NCI-H2081 (cell line): ENCODE measurements at regions not wholly inside any gene's neighbourhood (a gene's known extent, or its start where the extent isn't known, plus 50 kb on each side); places are given as distances from the start of the nearest gene placed in this dataset.

Experiments
- DNase-seq, 2 experiments: peaks; one replicate each; lab custom pipeline; 2025; lab: John Stamatoyannopoulos, UW

DNA sequence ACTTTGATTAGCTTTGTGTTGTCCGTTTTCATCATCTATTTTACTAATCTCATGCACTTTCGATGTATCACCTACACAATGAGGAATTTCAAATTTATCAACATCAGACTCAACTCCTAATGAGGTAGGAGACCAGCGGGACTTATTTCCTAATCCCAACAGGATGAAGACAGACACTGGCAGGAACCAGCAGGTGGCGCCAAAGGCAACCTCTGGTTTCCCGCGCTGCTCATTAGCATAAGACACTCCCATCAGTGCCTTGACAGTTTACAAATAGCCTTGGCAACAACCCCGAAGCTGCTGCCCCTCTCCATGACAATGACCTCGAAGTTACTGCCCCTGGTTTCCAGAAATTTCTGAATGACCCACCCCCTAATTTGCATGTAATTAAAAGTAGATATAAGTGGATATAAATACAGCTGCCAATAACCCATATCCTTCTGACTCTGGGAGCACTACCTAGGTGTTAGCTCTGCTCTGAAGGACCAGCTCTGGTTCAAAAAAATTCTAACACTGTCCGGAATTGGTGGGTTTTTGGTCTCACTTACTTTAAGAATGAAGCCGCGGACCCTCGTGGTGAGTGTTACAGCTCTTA is 974.8 kb downstream of the ADGRL2 start:
- peak in 1 of 2 experiments; percentile 6 for DNase-seq

DNA sequence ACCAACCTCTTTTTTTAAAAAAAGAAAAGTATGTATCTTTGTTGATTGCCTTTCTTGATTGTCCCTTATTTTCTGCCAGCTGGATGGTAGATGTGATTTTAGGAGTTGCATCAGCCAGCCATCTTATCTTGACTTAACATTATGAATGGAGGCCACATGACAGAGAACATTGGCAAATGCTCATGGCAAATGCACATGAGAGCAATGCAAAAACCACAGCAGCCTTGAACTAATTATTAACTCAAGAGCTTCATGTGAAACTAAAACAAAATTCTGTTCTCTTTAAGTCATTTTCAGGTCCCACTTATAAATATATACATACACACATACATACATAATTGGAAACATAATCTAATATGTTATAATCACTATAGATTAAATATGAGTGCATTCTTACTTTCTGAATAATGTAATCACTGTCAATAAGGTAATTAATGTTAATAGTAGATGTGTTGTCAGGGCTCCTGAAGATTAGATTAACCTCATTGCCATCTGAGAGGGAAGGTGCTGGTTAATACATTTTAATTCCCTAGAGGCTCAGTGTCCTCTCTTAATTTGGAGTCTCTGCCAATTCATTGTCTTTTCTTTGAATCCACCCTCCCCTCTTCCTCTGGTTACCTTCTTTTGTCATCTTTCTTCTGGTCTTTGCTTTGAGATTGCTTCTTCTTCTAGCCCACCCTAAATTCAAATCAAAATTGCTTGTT is 962.2 kb downstream of the ADGRL2 start:
- no peak for DNase-seq

- no peak for DNase-seq
Measured at GRCh38 chr1:82759035-82759434, 958.3 kb downstream of the ADGRL2 start.

GRCh38 chr1:82755671-82756070 is 954.9 kb downstream of the ADGRL2 start:
- DNase-seq = no peak

- DNase-seq = no peak
Measured at GRCh38 chr1:82755191-82755590, 954.5 kb downstream of the ADGRL2 start.

- DNase-seq = no peak
Measured at GRCh38 chr1:82752046-82752445, 951.3 kb downstream of the ADGRL2 start.

DNA sequence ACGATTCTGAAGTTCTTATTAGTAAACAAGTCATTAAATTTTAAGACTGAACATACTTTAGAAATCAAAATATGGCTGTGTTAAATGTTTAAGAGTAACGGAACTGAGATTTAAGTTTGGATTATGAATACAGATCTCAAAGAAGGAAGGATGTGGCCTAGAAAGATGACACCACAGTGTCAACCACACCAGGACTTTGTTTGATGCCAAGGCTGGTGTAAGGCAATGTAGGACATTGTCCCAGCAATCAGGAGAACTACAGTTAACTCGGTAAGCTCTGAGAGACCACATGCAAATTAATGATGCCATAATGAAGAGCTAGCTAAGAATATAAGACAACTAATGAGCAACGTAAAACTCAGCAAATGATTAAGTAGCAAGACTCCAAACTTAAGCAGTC is 932.9 kb downstream of the ADGRL2 start:
- DNase-seq = no peak

DNA sequence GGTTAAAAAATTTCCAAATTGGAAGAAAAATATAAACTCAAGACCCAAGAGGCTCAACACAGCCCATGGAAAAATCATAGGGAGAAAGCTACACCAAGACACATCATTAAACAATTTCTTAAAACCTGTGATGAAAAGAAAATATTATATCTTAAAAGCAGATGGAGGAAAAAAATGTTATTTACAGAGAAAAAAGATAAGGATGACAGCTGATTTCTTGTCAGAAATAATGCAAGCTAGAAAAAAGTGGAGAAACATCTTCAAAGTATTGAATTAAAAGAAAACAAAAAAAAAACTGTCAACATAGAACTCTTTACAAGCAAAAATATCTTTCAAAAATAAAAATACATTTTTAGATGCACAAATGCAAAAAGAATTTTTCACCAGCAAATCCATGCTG is 930.5 kb downstream of the ADGRL2 start:
- no peak for DNase-seq

DNA sequence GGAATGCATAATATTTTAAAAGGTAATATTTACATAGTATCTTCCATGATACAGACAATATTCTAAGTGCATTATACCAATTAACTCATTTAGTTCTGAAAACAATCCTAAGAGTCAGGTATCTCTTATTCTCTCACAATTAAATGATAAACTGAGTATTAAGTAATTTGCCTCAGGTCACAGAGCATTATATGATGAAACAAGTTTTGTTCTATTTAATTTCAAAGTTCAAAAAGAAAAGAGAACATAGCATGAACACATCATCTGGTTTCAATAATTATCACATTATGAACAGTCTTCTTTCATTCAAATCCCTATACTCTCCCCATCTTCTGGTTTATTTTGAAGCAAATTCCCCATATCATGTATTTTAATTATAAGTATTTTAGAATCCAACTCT is 927.5 kb downstream of the ADGRL2 start:
- DNase-seq = no peak

GRCh38 chr1:82724246-82724645 is 923.5 kb downstream of the ADGRL2 start:
- DNase-seq = no peak

DNA sequence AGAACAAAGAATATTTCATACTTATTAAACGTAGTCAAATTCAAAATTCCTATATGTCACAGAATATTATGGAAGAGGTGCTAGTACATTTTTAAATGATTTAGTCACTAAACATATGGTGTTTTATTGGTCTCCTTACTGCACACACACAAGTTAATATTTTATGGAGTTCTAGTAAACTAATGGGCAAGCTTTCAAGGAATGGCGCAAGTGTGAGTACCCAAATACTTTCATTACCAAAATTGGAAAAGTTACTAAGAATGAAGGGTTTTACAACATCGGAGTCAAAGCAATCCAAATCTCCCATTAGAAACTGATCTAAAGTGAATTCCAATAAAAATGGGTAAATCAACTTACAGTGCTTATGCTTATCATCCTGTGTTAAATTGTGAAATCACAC is 921.9 kb downstream of the ADGRL2 start:
- DNase-seq = no peak

DNA sequence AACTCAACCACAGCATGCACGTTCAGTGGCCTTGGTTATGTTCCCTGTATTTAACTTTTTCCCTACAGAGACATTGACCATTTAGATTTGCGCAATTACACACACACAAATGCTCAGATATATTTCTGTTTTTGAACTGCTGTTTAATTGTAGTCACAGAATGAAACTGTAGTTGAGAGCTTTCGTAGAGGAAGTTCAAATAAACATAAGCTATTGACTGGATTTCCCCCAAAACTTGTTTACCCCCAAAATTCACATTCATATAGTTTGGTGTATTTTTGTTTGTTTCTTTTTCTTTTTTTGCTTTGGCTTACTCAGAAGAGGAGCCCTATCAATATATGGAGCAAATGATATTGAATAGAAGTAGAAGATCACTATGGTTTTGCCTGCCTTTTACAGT is 921.0 kb downstream of the ADGRL2 start:
- DNase-seq = no peak

DNA sequence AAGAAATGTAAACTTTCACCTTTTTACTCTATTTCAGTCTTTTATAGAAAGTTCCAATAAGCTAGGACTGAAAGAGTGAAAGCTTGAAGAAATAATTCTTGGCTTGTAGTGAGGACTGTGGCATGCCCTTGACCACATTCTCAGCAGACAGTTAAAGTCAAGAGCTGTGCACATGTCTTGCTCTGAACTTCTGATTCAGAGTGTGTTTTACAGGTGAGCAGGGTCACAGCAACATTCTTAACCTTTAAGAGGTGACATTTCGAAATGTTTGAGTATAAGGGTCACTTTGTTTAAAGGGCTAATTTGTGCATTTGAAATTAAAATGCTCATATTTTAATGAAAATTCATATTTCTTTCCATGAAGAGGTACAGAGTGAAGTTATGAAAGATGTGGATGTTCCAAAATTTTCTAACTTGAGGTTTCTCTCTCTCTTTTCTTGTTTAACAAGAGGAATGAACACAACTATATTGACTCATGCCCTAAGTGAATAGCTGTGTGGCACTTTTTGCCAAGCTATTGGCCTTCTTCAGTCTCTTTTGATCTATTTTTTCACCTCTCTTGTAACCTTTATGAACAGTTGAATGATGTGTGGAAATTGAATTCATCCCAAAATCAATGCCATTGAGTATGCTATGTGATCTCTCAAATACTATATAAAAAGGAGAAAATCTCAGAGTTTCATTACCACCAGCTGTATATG is 918.1 kb downstream of the ADGRL2 start:
- no peak for DNase-seq

DNA sequence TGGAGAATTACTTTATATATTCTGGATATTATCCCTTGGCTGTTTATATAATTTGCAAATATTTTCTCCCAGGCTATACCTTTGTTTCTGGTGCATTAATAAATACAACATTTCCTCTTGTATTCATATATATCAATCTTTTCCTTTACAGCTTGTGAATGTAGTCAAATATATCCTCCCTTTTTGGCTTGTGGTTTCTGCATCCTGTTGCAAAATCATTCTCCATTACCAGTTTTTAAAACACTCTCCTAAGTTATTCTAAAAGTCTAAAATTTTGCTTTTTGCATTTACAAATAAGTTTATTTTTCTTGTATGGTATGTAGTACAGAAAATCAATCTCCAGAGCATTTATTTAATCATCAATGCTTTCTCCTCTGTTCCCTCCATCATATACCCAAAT is 909.4 kb downstream of the ADGRL2 start:
- no peak for DNase-seq

GRCh38 chr1:82707681-82708080 is 906.9 kb downstream of the ADGRL2 start:
- DNase-seq = no peak

GRCh38 chr1:82706741-82707140 is 906.0 kb downstream of the ADGRL2 start:
- DNase-seq = no peak

GRCh38 chr1:82704966-82705365 is 904.2 kb downstream of the ADGRL2 start:
- no peak for DNase-seq

GRCh38 chr1:82704393-82704792 is 903.7 kb downstream of the ADGRL2 start:
- DNase-seq = no peak

- no peak for DNase-seq
Measured at GRCh38 chr1:82703951-82704350, 903.2 kb downstream of the ADGRL2 start.

DNA sequence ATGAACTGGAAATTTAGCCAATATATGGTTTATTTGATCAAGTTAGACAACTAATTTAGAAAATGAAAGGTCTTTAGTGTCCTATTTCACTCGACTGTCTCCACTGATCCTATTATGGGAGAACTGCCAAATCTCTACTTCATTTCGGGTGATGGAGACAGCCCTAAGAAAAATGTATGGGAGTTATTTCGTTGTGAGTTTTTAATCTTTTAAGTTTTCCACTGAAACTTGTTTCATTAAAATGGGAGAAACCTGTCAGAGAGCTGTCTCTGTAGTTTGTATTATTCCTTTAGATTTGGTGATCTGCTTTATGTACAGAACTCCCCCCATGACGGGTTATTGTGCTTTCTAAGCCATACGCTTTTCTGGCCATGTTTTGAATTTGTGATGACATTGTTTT is 899.7 kb downstream of the ADGRL2 start:
- no peak for DNase-seq

DNA sequence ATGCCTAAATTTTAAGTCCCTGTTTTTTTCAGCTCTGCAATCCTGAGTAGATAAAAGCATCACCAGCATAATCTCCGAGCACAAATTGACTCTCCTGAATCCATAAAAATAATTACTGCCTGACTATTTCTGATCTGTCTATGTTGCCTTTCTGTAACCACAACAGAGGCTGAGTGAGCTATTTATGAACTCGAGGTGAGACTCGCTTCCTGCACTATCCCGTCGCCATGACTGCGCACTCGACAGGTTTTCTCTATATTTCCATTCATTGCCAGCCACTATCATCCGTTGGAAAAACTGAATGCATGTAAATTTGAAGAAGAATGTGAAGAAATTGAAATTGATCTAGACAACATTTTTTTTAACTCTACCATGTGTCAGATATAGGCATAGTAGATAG is 897.2 kb downstream of the ADGRL2 start:
- DNase-seq = peak; percentile 51 to 69

- DNase-seq = no peak
Measured at GRCh38 chr1:82695443-82695842, 894.7 kb downstream of the ADGRL2 start.

GRCh38 chr1:82690411-82690810 is 889.7 kb downstream of the ADGRL2 start:
- DNase-seq = no peak
